CD4-positive, alpha-beta T cell treated with Interleukin-4 for 1 hour (primary cell): ENCODE measurements at regions not wholly inside any gene's neighbourhood (a gene's known extent, or its start where the extent isn't known, plus 50 kb on each side); places are given as distances from the start of the nearest gene placed in this dataset.
A peak's percentile ranks its signal among the peaks of the same experiment; 100 is the strongest.

Experiments used
- DNase-seq, 2 donors: peaks; one replicate each; pipeline ENCODE4 v3.0.0-alpha.2; 2020 to 2022

- DNase-seq = no peak
These were observed 52.5 kb upstream of the C11orf58 start for GRCh38 chr11:16685914-16686313.

- no peak for DNase-seq
These were observed 59.9 kb upstream of the C11orf58 start for GRCh38 chr11:16678466-16679116.

- DNase-seq = no peak
These were observed 68.5 kb upstream of the C11orf58 start for GRCh38 chr11:16669799-16670415.

- no peak for DNase-seq
These were observed 105.9 kb upstream of the C11orf58 start for GRCh38 chr11:16632295-16633200.

GRCh38 chr11:16630651-16631050 is 107.8 kb upstream of the C11orf58 start:
- DNase-seq = no peak

- DNase-seq = no peak
These were observed 120.0 kb upstream of the C11orf58 start for GRCh38 chr11:16618431-16618830.

- no peak for DNase-seq
These were observed 123.0 kb upstream of the C11orf58 start for GRCh38 chr11:16615480-16615879.

- peak; percentile 49 to 56 for DNase-seq
These were observed 124.7 kb upstream of the C11orf58 start for GRCh38 chr11:16613512-16614381.

GRCh38 chr11:16613262-16613511 is 125.3 kb upstream of the C11orf58 start:
- no peak for DNase-seq

- no peak for DNase-seq
These were observed 125.7 kb upstream of the C11orf58 start for GRCh38 chr11:16612566-16613261.

GRCh38 chr11:16611926-16612565 is 126.4 kb upstream of the C11orf58 start:
- DNase-seq = no peak

- DNase-seq = no peak
These were observed 127.0 kb upstream of the C11orf58 start for GRCh38 chr11:16611401-16611921.

- no peak for DNase-seq
These were observed 127.6 kb upstream of the C11orf58 start for GRCh38 chr11:16610738-16611388.

GRCh38 chr11:16610213-16610737 is 128.2 kb upstream of the C11orf58 start:
- DNase-seq = no peak

- DNase-seq = no peak
These were observed 128.7 kb upstream of the C11orf58 start for GRCh38 chr11:16609769-16610168.

GRCh38 chr11:16607675-16608644 is 130.5 kb upstream of the C11orf58 start:
- no peak for DNase-seq

GRCh38 chr11:16606784-16607674 is 131.4 kb upstream of the C11orf58 start:
- no peak for DNase-seq
